ENCODE measurements at regions not wholly inside any gene's neighbourhood (a gene's known extent, or its start where the extent isn't known, plus 50 kb on each side); places are given as distances from the start of the nearest gene placed in this dataset.

DNA sequence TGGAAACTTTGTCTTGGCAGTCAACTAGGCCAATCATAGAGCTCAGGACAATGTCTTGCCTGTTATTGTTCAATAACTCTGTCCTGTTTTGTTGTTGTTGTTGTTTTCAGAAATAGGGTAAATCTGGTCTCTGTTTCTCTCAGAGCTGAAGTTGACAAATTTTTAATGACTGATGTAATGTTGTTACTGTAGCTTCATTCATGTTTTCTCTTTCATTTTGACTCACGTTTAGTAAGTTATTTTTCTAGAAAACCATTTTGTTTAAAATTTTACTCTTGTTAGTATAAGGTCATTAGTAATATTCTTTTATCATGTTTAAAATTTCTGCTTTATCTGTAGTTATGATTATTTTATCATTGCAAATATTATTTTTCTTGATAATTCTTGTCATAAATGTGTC is 51.6 kb upstream of the GRIK2 start:
- TF ChIP-seq POLR2A (IDR thresholded peaks at IDR 0.05) = no peak
- TF ChIP-seq, protein P1, sequence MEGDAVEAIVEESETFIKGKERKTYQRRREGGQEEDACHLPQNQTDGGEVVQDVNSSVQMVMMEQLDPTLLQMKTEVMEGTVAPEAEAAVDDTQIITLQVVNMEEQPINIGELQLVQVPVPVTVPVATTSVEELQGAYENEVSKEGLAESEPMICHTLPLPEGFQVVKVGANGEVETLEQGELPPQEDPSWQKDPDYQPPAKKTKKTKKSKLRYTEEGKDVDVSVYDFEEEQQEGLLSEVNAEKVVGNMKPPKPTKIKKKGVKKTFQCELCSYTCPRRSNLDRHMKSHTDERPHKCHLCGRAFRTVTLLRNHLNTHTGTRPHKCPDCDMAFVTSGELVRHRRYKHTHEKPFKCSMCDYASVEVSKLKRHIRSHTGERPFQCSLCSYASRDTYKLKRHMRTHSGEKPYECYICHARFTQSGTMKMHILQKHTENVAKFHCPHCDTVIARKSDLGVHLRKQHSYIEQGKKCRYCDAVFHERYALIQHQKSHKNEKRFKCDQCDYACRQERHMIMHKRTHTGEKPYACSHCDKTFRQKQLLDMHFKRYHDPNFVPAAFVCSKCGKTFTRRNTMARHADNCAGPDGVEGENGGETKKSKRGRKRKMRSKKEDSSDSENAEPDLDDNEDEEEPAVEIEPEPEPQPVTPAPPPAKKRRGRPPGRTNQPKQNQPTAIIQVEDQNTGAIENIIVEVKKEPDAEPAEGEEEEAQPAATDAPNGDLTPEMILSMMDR (IDR thresholded peaks at IDR 0.05 in 4 of 5, conservative IDR thresholded peaks at IDR 0.05 in 1 of 5) = no peak

Data from gastrocnemius medialis (tissue), 4 donors.